ENCODE measurements at regions not wholly inside any gene's neighbourhood (a gene's known extent, or its start where the extent isn't known, plus 50 kb on each side); places are given as distances from the start of the nearest gene placed in this dataset.

GRCh38 chr6:98764373-98764911 lies 69.9 kb upstream of the POU3F2 start:
- POLR2A ChIA-PET: no interaction called here

More at GRCh38 chr6:98764373-98764911, 69.9 kb upstream of the POU3F2 start:
- 0% methylated on average over 1 of the region's 1 CpG for WGBS (ENCODE audit: insufficient coverage, insufficient replicate concordance, low lambda C conversion rate, missing lambda C conversion rate)
- Histone ChIP-seq H3K9ac (ENCODE audit: control insufficient read depth, insufficient read depth, low read length) (no peak overlapping the region), H3K27ac (ENCODE audit: control insufficient read depth, insufficient read depth) (no peak overlapping the region), H3K9me3 (replicated peaks; ENCODE audit: control insufficient read depth, insufficient read depth, low read length) (no peaks in the 10 kb centered on the region), H3K27me3 (replicated peaks in 1 of 2; ENCODE audit: control insufficient read depth in 2 of 2, insufficient read depth in 2 of 2, low read length in 1 of 2) (no peaks in the 10 kb centered on the region; a peak in 1 of 4 replicates), H4K20me1 (ENCODE audit: control insufficient read depth, insufficient read depth) (no peaks in the 10 kb centered on the region), H3K4me3 (no peak overlapping the region), H3K79me2 (ENCODE audit: control insufficient read depth, insufficient read depth, low read length) (no peaks in the 10 kb centered on the region), H3K4me1 (ENCODE audit: control insufficient read depth, insufficient read depth, low read length) (no peaks in the 10 kb centered on the region), H3K36me3 (ENCODE audit: control insufficient read depth in 2 of 2, insufficient read depth in 2 of 2, low read length in 1 of 2) (no peaks in the 10 kb centered on the region), H2AFZ (ENCODE audit: control insufficient read depth, low read depth, low read length) (no peak overlapping the region), H3K4me2 (ENCODE audit: control insufficient read depth, insufficient read depth) (no peak overlapping the region)
- intact Hi-C loops (cut with micrococcal nuclease; ENCODE audit: unreplicated experiment): no loop called here
- ATAC-seq (no peak), FAIRE-seq (no peak), DNase-seq (ENCODE audit: low read depth, low spot score) (no peak)
- in situ Hi-C loops (cut with MboI): no loop called here
- ChIA-PET RAD21 (ENCODE audit: unreplicated experiment) (no interaction called here), SMC1A (ENCODE audit: uncharacterized antibody, unreplicated experiment) (no interaction called here), CTCF (no interaction called here)
- BruUV-seq (replicated peaks): no TSS peak
- TF ChIP-seq, protein P1, sequence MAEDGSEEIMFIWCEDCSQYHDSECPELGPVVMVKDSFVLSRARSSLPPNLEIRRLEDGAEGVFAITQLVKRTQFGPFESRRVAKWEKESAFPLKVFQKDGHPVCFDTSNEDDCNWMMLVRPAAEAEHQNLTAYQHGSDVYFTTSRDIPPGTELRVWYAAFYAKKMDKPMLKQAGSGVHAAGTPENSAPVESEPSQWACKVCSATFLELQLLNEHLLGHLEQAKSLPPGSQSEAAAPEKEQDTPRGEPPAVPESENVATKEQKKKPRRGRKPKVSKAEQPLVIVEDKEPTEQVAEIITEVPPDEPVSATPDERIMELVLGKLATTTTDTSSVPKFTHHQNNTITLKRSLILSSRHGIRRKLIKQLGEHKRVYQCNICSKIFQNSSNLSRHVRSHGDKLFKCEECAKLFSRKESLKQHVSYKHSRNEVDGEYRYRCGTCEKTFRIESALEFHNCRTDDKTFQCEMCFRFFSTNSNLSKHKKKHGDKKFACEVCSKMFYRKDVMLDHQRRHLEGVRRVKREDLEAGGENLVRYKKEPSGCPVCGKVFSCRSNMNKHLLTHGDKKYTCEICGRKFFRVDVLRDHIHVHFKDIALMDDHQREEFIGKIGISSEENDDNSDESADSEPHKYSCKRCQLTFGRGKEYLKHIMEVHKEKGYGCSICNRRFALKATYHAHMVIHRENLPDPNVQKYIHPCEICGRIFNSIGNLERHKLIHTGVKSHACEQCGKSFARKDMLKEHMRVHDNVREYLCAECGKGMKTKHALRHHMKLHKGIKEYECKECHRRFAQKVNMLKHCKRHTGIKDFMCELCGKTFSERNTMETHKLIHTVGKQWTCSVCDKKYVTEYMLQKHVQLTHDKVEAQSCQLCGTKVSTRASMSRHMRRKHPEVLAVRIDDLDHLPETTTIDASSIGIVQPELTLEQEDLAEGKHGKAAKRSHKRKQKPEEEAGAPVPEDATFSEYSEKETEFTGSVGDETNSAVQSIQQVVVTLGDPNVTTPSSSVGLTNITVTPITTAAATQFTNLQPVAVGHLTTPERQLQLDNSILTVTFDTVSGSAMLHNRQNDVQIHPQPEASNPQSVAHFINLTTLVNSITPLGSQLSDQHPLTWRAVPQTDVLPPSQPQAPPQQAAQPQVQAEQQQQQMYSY (CRISPR knock-in tag; IDR thresholded peaks at IDR 0.05): no peak
- no peak for TF ChIP-seq IRF5 (IDR thresholded peaks at IDR 0.05; ENCODE audit: borderline replicate concordance)
- no peak for TF ChIP-seq ZBED1 (IDR thresholded peaks at IDR 0.05; ENCODE audit: borderline replicate concordance)
- TF ChIP-seq JUND (IDR thresholded peaks at IDR 0.05; ENCODE audit: low read depth, low read length): no peak
- no peak for TF ChIP-seq MLLT1 (IDR thresholded peaks at IDR 0.05)
- TF ChIP-seq SMARCA5 (IDR thresholded peaks at IDR 0.05): no peak
- TF ChIP-seq ZZZ3 (IDR thresholded peaks at IDR 0.05; ENCODE audit: control insufficient read depth, insufficient read length, low read depth): no peak
- TF ChIP-seq GABPA (IDR thresholded peaks at IDR 0.05; ENCODE audit: low read depth): no peak
- TF ChIP-seq ZNF274 (IDR thresholded peaks at IDR 0.05; ENCODE audit: insufficient read depth, insufficient read length): no peak
- no peak for TF ChIP-seq TCF7 (IDR thresholded peaks at IDR 0.05; ENCODE audit: borderline replicate concordance)
- no peak for TF ChIP-seq ATF7 (IDR thresholded peaks at IDR 0.05; ENCODE audit: low read depth)
- no peak for TF ChIP-seq SP1 (IDR thresholded peaks at IDR 0.05; ENCODE audit: low read depth, low read length)
- no peak for TF ChIP-seq CREB1 (IDR thresholded peaks at IDR 0.05; ENCODE audit: low read depth)
- TF ChIP-seq MYC (IDR thresholded peaks at IDR 0.05; ENCODE audit: insufficient read depth, insufficient read length, insufficient replicate concordance, low read length, severe bottlenecking): no peak
- TF ChIP-seq RBBP5 (conservative IDR thresholded peaks at IDR 0.05): no peak

Measured in GM12878 (cell line).